Naive B cell (primary cell): ENCODE measurements at regions not wholly inside any gene's neighbourhood (a gene's known extent, or its start where the extent isn't known, plus 50 kb on each side); places are given as distances from the start of the nearest gene placed in this dataset.
"Not testable (repeated sequence)": the region's sequence is repeated elsewhere in the genome, so short reads cannot be mapped to it uniquely, and the experiment has no call there.

Experiments used
- ATAC-seq, 2 donors: fragments of 150-1000 bp; cut with Tn5 transposase; 2 replicates each; pipeline ENCODE4 v1.10.0; 2021; ENCODE audit warnings: low read depth in 2 of 2, mild to moderate bottlenecking in 2 of 2, moderate library complexity in 2 of 2
- DNase-seq: peaks from one replicate; pipeline ENCODE4 v3.0.0; 2022
- H3K27ac Mint-ChIP-seq, 6 donors: one replicate each; pipeline ENCODE4 v1.8.0; 2020 to 2022; ENCODE audit warnings: mild to moderate bottlenecking in 6 of 6, mixed read lengths in 6 of 6, moderate library complexity in 5 of 6, inconsistent platforms in 2 of 6
- H3K27me3 Mint-ChIP-seq, 3 donors: one replicate each; pipeline ENCODE4 v1.8.0; 2021 to 2022; ENCODE audit warnings: mixed read lengths in 3 of 3, mild to moderate bottlenecking in 1 of 3
- H3K36me3 Mint-ChIP-seq, 2 donors: one replicate each; pipeline ENCODE4 v1.8.0; 2020 to 2022; ENCODE audit warnings: mixed read lengths in 2 of 2, inconsistent platforms in 1 of 2, mild to moderate bottlenecking in 1 of 2
- H3K4me1 Mint-ChIP-seq, 3 donors: one replicate each; pipeline ENCODE4 v1.8.0; 2020 to 2022; ENCODE audit warnings: mixed read lengths in 3 of 3, inconsistent platforms in 1 of 3, mild to moderate bottlenecking in 1 of 3, moderate library complexity in 1 of 3
- H3K4me3 Mint-ChIP-seq, 8 donors: one replicate each; pipeline ENCODE4 v1.8.0; 2020 to 2022; ENCODE audit warnings: mild to moderate bottlenecking in 8 of 8, mixed read lengths in 8 of 8, moderate library complexity in 8 of 8, inconsistent platforms in 2 of 8
- H3K9me3 Mint-ChIP-seq, 7 donors: one replicate each; pipeline ENCODE4 v1.8.0; 2020 to 2022; ENCODE audit warnings: mixed read lengths in 7 of 7, mild to moderate bottlenecking in 5 of 7, inconsistent platforms in 2 of 7, moderate library complexity in 1 of 7

DNA sequence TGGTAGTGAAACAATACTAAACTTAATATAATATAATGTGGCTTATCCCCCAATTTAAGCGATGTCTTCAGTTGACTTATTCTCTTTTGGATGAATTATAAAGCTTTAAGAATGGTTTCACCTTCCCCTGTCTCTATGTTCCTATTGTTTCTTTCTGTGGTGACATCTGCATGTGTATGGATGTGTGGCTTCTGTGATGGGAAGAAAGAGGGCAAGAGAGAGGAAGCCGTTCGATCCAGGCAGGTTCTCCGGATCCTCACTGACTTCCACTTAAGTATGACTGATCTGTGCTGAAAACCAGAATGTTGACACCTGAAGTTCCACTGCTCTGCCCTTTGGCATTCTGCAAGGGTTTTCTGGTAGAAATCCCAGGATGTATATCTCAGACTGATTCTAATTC, 1150.8 kb downstream of the STPG2 start:
- peaks cover 0 to 10% (median 2%) of the 10 kb centered on the region in 7 donors for H3K9me3 Mint-ChIP-seq
- DNase-seq (no peak), ATAC-seq (no peak)
- no peak overlapping the region for H3K27ac Mint-ChIP-seq
- no peaks in the 10 kb centered on the region for H3K4me1 Mint-ChIP-seq
- no peaks in the 10 kb centered on the region for H3K27me3 Mint-ChIP-seq
- H3K4me3 Mint-ChIP-seq: no peak overlapping the region
- H3K36me3 Mint-ChIP-seq: no peaks in the 10 kb centered on the region

- Mint-ChIP-seq H3K27ac (no peak overlapping the region), H3K4me3 (no peak overlapping the region), H3K9me3 (peaks cover 0 to 10% (median 4%) of the 10 kb centered on the region in 7 donors), H3K27me3 (no peaks in the 10 kb centered on the region), H3K4me1 (no peaks in the 10 kb centered on the region), H3K36me3 (no peaks in the 10 kb centered on the region)
- ATAC-seq (no peak), DNase-seq (no peak)
These were observed 1149.7 kb downstream of the STPG2 start for GRCh38 chr4:96993560-96993959.

DNA sequence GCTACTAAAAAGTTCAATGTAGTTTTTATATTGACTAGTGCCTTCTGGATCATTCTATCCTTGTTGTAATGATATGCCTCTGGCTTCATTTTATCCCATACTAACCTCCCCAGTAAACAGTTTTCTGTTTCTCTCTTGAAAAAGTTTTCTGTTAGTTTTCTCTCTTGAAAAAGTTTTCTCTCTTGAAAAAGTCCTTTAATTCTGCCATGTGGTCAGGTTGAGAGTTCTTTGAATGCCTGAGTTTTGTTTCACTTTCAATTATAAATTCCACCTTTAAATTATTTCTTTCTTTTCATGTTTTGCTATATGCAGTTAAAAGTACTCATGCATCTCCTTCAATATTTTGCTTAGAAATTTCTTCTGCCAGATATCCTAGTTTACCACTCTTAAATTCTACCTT, 1139.6 kb downstream of the STPG2 start:
- Mint-ChIP-seq H3K4me3 (no peak overlapping the region), H3K9me3 (peaks cover 0 to 2% (median 0%) of the 10 kb centered on the region in 7 donors), H3K36me3 (no peaks in the 10 kb centered on the region), H3K4me1 (no peaks in the 10 kb centered on the region), H3K27me3 (no peaks in the 10 kb centered on the region), H3K27ac (no peak overlapping the region)
- DNase-seq (no peak), ATAC-seq (no peak)

GRCh38 chr4:97013309-97013708, 1130.0 kb downstream of the STPG2 start:
- DNase-seq (no peak), ATAC-seq (no peak)
- H3K36me3 Mint-ChIP-seq: no peaks in the 10 kb centered on the region
- H3K4me1 Mint-ChIP-seq: no peaks in the 10 kb centered on the region
- no peak overlapping the region for H3K27ac Mint-ChIP-seq
- peaks cover 0 to 5% (median 0%) of the 10 kb centered on the region in 7 donors for H3K9me3 Mint-ChIP-seq
- H3K27me3 Mint-ChIP-seq: no peaks in the 10 kb centered on the region
- H3K4me3 Mint-ChIP-seq: no peak overlapping the region

GRCh38 chr4:97013711-97014110, 1129.6 kb downstream of the STPG2 start:
- H3K36me3 Mint-ChIP-seq: no peaks in the 10 kb centered on the region
- DNase-seq (no peak), ATAC-seq (no peak)
- no peaks in the 10 kb centered on the region for H3K4me1 Mint-ChIP-seq
- H3K4me3 Mint-ChIP-seq: no peak overlapping the region
- H3K27me3 Mint-ChIP-seq: no peaks in the 10 kb centered on the region
- H3K27ac Mint-ChIP-seq: no peak overlapping the region
- H3K9me3 Mint-ChIP-seq: peaks cover 0 to 5% (median 0%) of the 10 kb centered on the region in 7 donors

GRCh38 chr4:97015301-97015700, 1128.0 kb downstream of the STPG2 start:
- Mint-ChIP-seq H3K4me1 (no peaks in the 10 kb centered on the region), H3K36me3 (no peaks in the 10 kb centered on the region), H3K27me3 (no peaks in the 10 kb centered on the region)

GRCh38 chr4:97016186-97016907, 1126.9 kb downstream of the STPG2 start:
- no peaks in the 10 kb centered on the region for H3K4me1 Mint-ChIP-seq
- peaks cover 0 to 10% (median 4%) of the 10 kb centered on the region in 7 donors for H3K9me3 Mint-ChIP-seq
- DNase-seq: no peak
- no peaks in the 10 kb centered on the region for H3K36me3 Mint-ChIP-seq
- H3K4me3 Mint-ChIP-seq: no peak overlapping the region
- no peaks in the 10 kb centered on the region for H3K27me3 Mint-ChIP-seq
- no peak overlapping the region for H3K27ac Mint-ChIP-seq
- no peak for ATAC-seq

More at GRCh38 chr4:97015301-97015700, 1128.0 kb downstream of the STPG2 start:
- DNase-seq: no peak
- Mint-ChIP-seq H3K4me3 (no peak overlapping the region), H3K9me3 (peaks cover 0 to 10% (median 3%) of the 10 kb centered on the region in 7 donors), H3K27ac (no peak overlapping the region)
- ATAC-seq: no peak

GRCh38 chr4:97027728-97028410, 1115.4 kb downstream of the STPG2 start:
- Mint-ChIP-seq H3K9me3 (peaks cover 0 to 7% (median 0%) of the 10 kb centered on the region in 7 donors), H3K4me1 (no peaks in the 10 kb centered on the region), H3K27me3 (no peaks in the 10 kb centered on the region), H3K36me3 (no peaks in the 10 kb centered on the region), H3K27ac (no peak overlapping the region), H3K4me3 (no peak overlapping the region)
- ATAC-seq (no peak), DNase-seq (no peak)

GRCh38 chr4:97028785-97029184, 1114.5 kb downstream of the STPG2 start:
- Mint-ChIP-seq H3K27ac (no peak overlapping the region), H3K27me3 (no peaks in the 10 kb centered on the region), H3K4me1 (no peaks in the 10 kb centered on the region), H3K9me3 (peaks cover 0 to 6% (median 0%) of the 10 kb centered on the region in 7 donors), H3K4me3 (no peak overlapping the region), H3K36me3 (no peaks in the 10 kb centered on the region)
- ATAC-seq (no peak), DNase-seq (no peak)

DNA sequence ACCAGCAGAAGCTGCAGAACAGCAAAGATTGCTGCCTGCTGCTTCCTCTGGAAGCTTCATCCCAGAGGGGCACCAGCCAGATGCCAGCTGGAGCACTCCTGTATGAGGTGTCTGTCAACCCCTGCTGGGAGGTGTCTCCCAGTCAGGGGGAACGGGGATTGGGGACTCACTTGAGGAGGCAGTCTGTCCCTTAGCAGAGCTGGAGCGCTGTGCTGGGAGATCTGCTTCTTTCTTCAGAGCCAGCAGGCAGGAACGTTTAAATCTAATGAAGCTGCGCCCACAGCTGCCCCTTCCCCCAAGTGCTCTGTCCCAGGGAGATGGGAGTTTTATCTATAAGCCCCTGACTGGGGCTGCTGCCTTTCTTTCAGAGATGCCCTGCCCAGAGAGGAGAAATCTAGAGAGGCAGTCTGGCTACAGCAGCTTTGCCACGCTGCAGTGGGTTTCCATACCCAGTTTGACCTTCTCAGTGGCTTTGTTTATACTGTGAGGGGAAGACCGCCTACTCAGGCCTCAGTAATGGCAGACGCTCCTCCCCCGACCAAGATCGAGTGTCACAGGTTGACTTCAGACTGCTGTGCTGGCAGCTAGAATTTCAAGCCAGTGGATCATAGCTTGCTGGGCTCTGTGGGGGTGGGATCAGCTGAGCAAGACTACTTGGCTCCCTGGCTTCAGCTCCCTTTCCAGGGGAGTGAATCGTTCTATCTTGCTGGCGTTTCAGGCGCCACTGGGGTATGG, 1105.7 kb downstream of the STPG2 start:
- not testable (repeated sequence) for ATAC-seq, DNase-seq, H3K27me3 Mint-ChIP-seq, H3K27ac Mint-ChIP-seq, H3K36me3 Mint-ChIP-seq, H3K9me3 Mint-ChIP-seq, H3K4me1 Mint-ChIP-seq, H3K4me3 Mint-ChIP-seq

GRCh38 chr4:97038146-97038516, 1105.1 kb downstream of the STPG2 start:
- Mint-ChIP-seq H3K27ac (no peak overlapping the region), H3K9me3 (peaks cover 0 to 8% (median 0%) of the 10 kb centered on the region in 7 donors), H3K4me3 (no peak overlapping the region), H3K27me3 (no peaks in the 10 kb centered on the region), H3K4me1 (no peaks in the 10 kb centered on the region), H3K36me3 (no peaks in the 10 kb centered on the region)
- ATAC-seq (no peak), DNase-seq (no peak)

GRCh38 chr4:97072666-97073065, 1070.6 kb downstream of the STPG2 start:
- ATAC-seq (no peak), DNase-seq (no peak)
- Mint-ChIP-seq H3K9me3 (peaks cover 0 to 8% (median 3%) of the 10 kb centered on the region in 7 donors), H3K4me3 (no peak overlapping the region), H3K27me3 (no peaks in the 10 kb centered on the region), H3K36me3 (no peaks in the 10 kb centered on the region), H3K4me1 (no peaks in the 10 kb centered on the region), H3K27ac (peak overlapping the region in 1 of 6 donors; percentile 28)

DNA sequence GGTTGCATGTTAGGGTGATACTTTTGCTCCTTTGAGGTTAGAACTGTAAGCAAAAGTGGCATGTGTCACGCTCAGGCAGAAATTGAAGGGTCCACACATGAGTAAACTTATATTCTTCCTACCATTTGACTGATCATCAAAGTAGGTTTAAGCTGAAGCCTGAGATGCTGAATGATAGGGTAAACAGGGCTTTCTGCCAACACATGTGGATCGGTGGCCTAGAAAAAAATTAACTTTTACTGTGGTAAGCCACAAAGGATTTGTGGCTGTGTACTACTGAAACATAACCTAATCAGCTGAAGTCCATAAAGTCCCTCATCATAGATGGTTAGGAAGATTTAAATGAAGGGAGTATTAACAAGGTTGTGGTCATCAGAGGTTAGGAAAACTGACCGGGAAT, 1070.1 kb downstream of the STPG2 start:
- H3K27me3 Mint-ChIP-seq: no peaks in the 10 kb centered on the region
- H3K27ac Mint-ChIP-seq: no peak overlapping the region
- ATAC-seq (no peak), DNase-seq (no peak)
- H3K4me3 Mint-ChIP-seq: no peak overlapping the region
- no peaks in the 10 kb centered on the region for H3K36me3 Mint-ChIP-seq
- peaks cover 0 to 8% (median 3%) of the 10 kb centered on the region in 7 donors for H3K9me3 Mint-ChIP-seq
- H3K4me1 Mint-ChIP-seq: no peaks in the 10 kb centered on the region

DNA sequence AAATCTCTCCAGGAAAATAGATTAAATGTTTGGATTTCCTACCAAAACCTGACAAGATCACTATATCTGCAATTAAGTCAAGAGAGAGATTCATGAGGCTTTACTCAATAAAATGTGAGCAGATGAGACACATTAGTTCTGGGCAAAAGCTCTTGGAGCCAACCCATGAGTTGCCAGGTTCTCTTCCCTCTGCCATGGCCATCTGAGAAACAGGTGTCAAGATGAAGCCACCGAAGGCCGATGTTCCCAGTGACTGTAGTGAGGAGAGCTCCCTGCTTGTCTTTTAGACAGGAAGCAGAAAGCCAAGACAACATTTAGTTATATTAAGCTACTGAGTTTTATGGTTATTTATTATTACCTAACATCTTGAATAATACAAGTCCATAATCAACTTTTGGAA, 1068.7 kb downstream of the STPG2 start:
- Mint-ChIP-seq H3K9me3 (peaks cover 0 to 8% (median 3%) of the 10 kb centered on the region in 7 donors), H3K27ac (no peak overlapping the region), H3K36me3 (no peaks in the 10 kb centered on the region), H3K27me3 (no peaks in the 10 kb centered on the region), H3K4me1 (no peaks in the 10 kb centered on the region), H3K4me3 (no peak overlapping the region)
- DNase-seq (no peak), ATAC-seq (no peak)
